Smooth muscle cell (in vitro differentiated cells): ENCODE measurements at regions not wholly inside any gene's neighbourhood (a gene's known extent, or its start where the extent isn't known, plus 50 kb on each side); places are given as distances from the start of the nearest gene placed in this dataset.

Experiments used
- DNase-seq: peaks from one replicate; lab custom pipeline; 2025; ENCODE audit not compliant: unreplicated experiment; lab: John Stamatoyannopoulos, UW
- H2AFZ ChIP-seq: fragments of 200-600 bp; sonication (generic); 2 replicates; pipeline ENCODE4 v1.6.0; 2016; ENCODE audit warnings: antibody characterized with exemption, low read depth, mild to moderate bottlenecking
- H3F3A ChIP-seq: fragments of 200-600 bp; sonication (generic); 2 replicates; pipeline ENCODE4 v1.6.0; 2017; ENCODE audit warnings: antibody characterized with exemption, low read depth
- H3K27ac ChIP-seq: fragments of 200-600 bp; sonication (generic); 2 replicates; pipeline ENCODE4 v1.5.1; 2016; ENCODE audit warnings: low read depth, mild to moderate bottlenecking
- H3K27me3 ChIP-seq: fragments of 200-600 bp; sonication (generic); 2 replicates; pipeline ENCODE4 v1.6.1; 2016; ENCODE audit warnings: low read depth, mild to moderate bottlenecking
- H3K36me3 ChIP-seq: fragments of 200-600 bp; sonication (generic); 2 replicates; pipeline ENCODE4 v1.5.1; 2016; ENCODE audit warnings: low read depth
- H3K4me1 ChIP-seq: fragments of 200-600 bp; sonication (generic); 2 replicates; pipeline ENCODE4 v1.5.1; 2016; ENCODE audit warnings: low read depth
- H3K4me2 ChIP-seq: fragments of 200-600 bp; sonication (generic); 2 replicates; pipeline ENCODE4 v1.6.0; 2016; ENCODE audit warnings: mild to moderate bottlenecking
- H3K4me3 ChIP-seq: fragments of 200-600 bp; sonication (generic); 2 replicates; pipeline ENCODE4 v1.5.1; 2016; ENCODE audit warnings: mild to moderate bottlenecking
- H3K79me2 ChIP-seq: fragments of 200-600 bp; sonication (generic); 2 replicates; pipeline ENCODE4 v1.6.0; 2016; ENCODE audit warnings: low read depth, mild to moderate bottlenecking
- H3K9ac ChIP-seq: fragments of 200-600 bp; sonication (generic); 2 replicates; pipeline ENCODE4 v1.6.0; 2016; ENCODE audit warnings: low read depth
- H3K9me3 ChIP-seq: fragments of 200-600 bp; sonication (generic); replicated peaks from 2 replicates; pipeline ENCODE4 v1.5.1; 2016; ENCODE audit warnings: low read depth
- H4K20me1 ChIP-seq: fragments of 200-600 bp; sonication (generic); 2 replicates; pipeline ENCODE4 v1.6.0; 2016; ENCODE audit warnings: low read depth
- CTCF ChIP-seq: fragments of 200-600 bp; sonication (generic); IDR thresholded peaks from 2 replicates; pipeline ENCODE4 v1.5.1; 2017; ENCODE audit warnings: borderline replicate concordance, mild to moderate bottlenecking, antibody characterized with exemption; ENCODE audit not compliant: insufficient read depth, poor library complexity, severe bottlenecking
- WGBS: methylation state at CpG from one replicate; pipeline ENCODE4 v1.1.7; 2016; ENCODE audit warnings: low lambda C conversion rate; 5-methylcytosine and 5-hydroxymethylcytosine counted together

- no peaks in the 10 kb centered on the region for H3K9me3 ChIP-seq
- H3K4me2 ChIP-seq, result peak overlapping the region; percentile 70
- peak overlapping the region; percentile 97 for H3K27ac ChIP-seq
- no peak overlapping the region for H2AFZ ChIP-seq
- no peak overlapping the region for H3K4me3 ChIP-seq
- no peaks in the 10 kb centered on the region for H3K79me2 ChIP-seq
- H3K4me1 ChIP-seq, result no peaks in the 10 kb centered on the region
- peak; percentile 16 for DNase-seq
- H3K27me3 ChIP-seq, result no peaks in the 10 kb centered on the region
- TF ChIP-seq CTCF, result no peak
- no peaks in the 10 kb centered on the region for H4K20me1 ChIP-seq
- H3F3A ChIP-seq, result peaks cover 2% of the 10 kb centered on the region
- WGBS, result 0% methylated on average over 4 of the region's 4 CpGs
- H3K9ac ChIP-seq, result peak overlapping the region; percentile 68
- no peaks in the 10 kb centered on the region for H3K36me3 ChIP-seq
Measured at GRCh38 chr15:38714309-38715072, 149.9 kb upstream of the RASGRP1 start.

- Histone ChIP-seq H3K9ac (no peak overlapping the region), H3K27ac (no peak overlapping the region), H3K79me2 (no peaks in the 10 kb centered on the region), H3K4me3 (no peak overlapping the region), H3K27me3 (no peaks in the 10 kb centered on the region), H2AFZ (no peak overlapping the region), H4K20me1 (no peaks in the 10 kb centered on the region), H3K36me3 (no peaks in the 10 kb centered on the region), H3K4me1 (no peaks in the 10 kb centered on the region), H3K9me3 (no peaks in the 10 kb centered on the region), H3F3A (no peaks in the 10 kb centered on the region), H3K4me2 (no peak overlapping the region)
- WGBS, result 90% methylated on average over 4 of the region's 4 CpGs
- DNase-seq, result no peak
- TF ChIP-seq CTCF, result no peak
Measured at GRCh38 chr15:38720893-38721567, 156.4 kb upstream of the RASGRP1 start.

GRCh38 chr15:38721568-38721945 lies 156.9 kb upstream of the RASGRP1 start:
- H3K4me3 ChIP-seq, result no peak overlapping the region
- H3K27ac ChIP-seq, result no peak overlapping the region
- H3K9me3 ChIP-seq, result no peaks in the 10 kb centered on the region
- no peaks in the 10 kb centered on the region for H4K20me1 ChIP-seq
- no peak overlapping the region for H3K4me2 ChIP-seq
- 96% methylated on average over 3 of the region's 3 CpGs for WGBS
- no peak overlapping the region for H3K9ac ChIP-seq
- no peak for DNase-seq
- H3K79me2 ChIP-seq, result no peaks in the 10 kb centered on the region
- peaks cover 1% of the 10 kb centered on the region for H3K27me3 ChIP-seq
- no peaks in the 10 kb centered on the region for H3K4me1 ChIP-seq
- H2AFZ ChIP-seq, result no peak overlapping the region
- H3K36me3 ChIP-seq, result no peaks in the 10 kb centered on the region
- no peak for TF ChIP-seq CTCF
- H3F3A ChIP-seq, result no peaks in the 10 kb centered on the region

- Histone ChIP-seq H3F3A (no peaks in the 10 kb centered on the region), H3K9me3 (no peaks in the 10 kb centered on the region), H3K4me3 (no peak overlapping the region), H3K36me3 (no peaks in the 10 kb centered on the region), H3K27ac (no peak overlapping the region), H3K4me2 (no peak overlapping the region), H2AFZ (peak overlapping the region; percentile 14), H3K27me3 (peaks cover 8% of the 10 kb centered on the region), H3K9ac (no peak overlapping the region), H3K4me1 (no peaks in the 10 kb centered on the region), H4K20me1 (no peaks in the 10 kb centered on the region), H3K79me2 (no peaks in the 10 kb centered on the region)
- TF ChIP-seq CTCF, result no peak
- 83% methylated on average over 1 of the region's 1 CpG for WGBS
- DNase-seq, result no peak
Measured at GRCh38 chr15:38722236-38722635, 157.6 kb upstream of the RASGRP1 start.
